Fibroblast of mammary gland (primary cell): ENCODE measurements at regions not wholly inside any gene's neighbourhood (a gene's known extent, or its start where the extent isn't known, plus 50 kb on each side); places are given as distances from the start of the nearest gene placed in this dataset.

Experiments
- DNase-seq: peaks from one replicate; pipeline ENCODE4 v3.0.0-alpha.2; 2010; ENCODE audit warnings: low read depth
- H3K4me3 ChIP-seq: 2 replicates; pipeline ENCODE4 v1.5.1; 2011; ENCODE audit warnings: low read depth, mild to moderate bottlenecking, low read length, moderate library complexity; ENCODE audit not compliant: control insufficient read depth
- TF ChIP-seq, protein P1 (sequence below): conservative IDR thresholded peaks from 2 replicates; pipeline ENCODE4 v1.5.1; 2011; ENCODE audit warnings: low read depth, low read length, inconsistent platforms; ENCODE audit not compliant: control insufficient read depth, insufficient read depth

DNA sequence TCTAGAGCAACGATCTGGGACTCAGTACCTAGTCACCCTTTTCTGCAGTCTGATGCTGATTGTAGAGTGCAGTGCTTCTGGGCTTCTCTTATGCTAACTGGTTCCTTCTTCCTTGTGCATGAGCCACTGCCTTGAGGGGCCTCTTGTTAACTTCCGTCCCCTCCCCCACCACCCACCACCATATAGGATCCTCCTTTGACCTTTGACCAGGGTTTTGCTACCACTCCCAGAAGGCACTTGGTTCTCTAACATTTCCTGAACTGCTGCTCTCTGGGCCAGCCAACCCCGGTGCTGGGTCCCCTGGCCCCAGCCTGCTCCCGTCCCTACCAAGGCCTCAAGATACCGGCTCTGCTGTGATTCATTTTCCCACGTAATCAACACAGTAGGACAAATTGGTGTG, 104.6 kb upstream of the KLF3 start:
- TF ChIP-seq, protein P1, sequence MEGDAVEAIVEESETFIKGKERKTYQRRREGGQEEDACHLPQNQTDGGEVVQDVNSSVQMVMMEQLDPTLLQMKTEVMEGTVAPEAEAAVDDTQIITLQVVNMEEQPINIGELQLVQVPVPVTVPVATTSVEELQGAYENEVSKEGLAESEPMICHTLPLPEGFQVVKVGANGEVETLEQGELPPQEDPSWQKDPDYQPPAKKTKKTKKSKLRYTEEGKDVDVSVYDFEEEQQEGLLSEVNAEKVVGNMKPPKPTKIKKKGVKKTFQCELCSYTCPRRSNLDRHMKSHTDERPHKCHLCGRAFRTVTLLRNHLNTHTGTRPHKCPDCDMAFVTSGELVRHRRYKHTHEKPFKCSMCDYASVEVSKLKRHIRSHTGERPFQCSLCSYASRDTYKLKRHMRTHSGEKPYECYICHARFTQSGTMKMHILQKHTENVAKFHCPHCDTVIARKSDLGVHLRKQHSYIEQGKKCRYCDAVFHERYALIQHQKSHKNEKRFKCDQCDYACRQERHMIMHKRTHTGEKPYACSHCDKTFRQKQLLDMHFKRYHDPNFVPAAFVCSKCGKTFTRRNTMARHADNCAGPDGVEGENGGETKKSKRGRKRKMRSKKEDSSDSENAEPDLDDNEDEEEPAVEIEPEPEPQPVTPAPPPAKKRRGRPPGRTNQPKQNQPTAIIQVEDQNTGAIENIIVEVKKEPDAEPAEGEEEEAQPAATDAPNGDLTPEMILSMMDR, result no peak
- H3K4me3 ChIP-seq, result no peak overlapping the region
- DNase-seq, result no peak

DNA sequence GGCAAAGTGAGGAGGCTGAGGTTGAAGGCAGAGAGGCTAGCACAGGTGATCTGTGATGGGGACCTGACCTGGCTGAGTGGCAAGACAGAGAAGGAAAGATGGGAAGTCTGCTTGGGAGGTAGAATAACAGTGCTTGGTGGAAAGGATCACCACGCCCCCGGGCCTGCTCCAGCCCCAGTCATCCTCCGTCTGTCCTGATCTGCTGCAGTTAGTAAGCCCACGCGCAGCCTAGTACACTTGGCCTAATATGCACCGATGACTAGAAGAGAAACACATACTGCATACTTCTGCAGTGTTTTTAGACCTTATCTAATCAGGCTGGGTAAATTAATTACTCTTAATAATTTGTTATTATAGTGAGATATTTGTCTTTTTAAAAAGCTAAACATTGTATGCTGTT, 103.7 kb upstream of the KLF3 start:
- no peak for DNase-seq
- TF ChIP-seq, protein P1, result no peak
- no peak overlapping the region for H3K4me3 ChIP-seq

DNA sequence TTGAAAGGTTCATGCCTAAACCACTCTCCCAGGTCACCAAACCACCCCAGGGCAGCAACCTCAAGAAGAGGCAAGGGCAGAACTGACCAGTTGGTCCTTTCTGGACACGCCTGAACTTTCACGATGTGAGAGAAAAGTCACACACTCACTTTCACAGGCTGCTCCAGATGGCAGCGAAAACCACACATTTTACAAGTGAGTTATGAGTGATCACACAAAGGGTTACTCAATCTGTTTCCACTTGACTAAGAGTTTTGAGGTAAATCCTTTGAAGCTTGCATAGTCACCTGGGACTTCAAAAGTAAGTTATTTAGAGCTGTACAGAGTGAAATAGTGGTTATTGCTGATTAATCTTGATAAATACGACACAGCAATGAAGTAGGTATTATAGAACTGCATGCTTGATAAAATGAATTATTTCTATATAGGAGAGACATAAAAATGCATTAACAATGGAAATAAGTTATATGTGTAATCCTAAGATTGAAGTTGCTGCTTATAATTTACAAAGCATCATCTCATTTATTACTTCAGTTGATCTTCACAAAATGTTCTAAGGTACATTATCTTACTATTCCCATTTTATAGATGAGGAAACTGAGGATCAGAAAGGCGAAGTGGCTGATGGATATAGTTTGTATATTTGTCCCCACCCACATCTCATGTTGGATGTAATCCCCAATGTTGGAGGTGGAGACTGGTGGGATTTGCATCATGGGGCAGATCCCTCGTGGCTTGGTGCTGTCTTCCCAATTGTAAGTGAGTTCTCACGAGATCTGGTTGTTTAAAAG, 103.0 kb upstream of the KLF3 start:
- no peak for DNase-seq
- H3K4me3 ChIP-seq, result no peak overlapping the region
- TF ChIP-seq, protein P1, result no peak

DNA sequence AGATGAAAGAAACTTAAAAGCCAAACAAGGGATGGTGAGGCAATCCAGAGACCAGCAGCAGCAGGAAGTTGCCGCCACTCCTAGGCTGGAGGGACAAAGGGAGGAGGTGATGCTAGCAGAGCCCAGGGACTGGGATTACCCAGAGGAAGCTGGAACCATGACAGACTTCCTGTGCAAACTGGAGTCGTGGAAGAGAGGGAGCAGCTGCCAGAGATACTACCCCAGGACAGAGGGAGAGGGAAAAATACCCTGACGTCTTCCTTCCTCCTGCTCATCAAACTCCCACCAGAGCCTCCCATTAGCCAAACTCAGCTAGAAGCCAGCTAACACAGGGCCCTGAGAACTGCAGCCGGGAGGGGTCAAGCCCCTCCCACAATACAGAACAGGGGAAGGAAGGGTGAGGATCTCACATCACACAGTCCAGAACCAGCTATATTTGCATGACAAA, 101.2 kb upstream of the KLF3 start:
- H3K4me3 ChIP-seq, result no peak overlapping the region
- TF ChIP-seq, protein P1, result no peak
- DNase-seq, result peak; percentile 6

DNA sequence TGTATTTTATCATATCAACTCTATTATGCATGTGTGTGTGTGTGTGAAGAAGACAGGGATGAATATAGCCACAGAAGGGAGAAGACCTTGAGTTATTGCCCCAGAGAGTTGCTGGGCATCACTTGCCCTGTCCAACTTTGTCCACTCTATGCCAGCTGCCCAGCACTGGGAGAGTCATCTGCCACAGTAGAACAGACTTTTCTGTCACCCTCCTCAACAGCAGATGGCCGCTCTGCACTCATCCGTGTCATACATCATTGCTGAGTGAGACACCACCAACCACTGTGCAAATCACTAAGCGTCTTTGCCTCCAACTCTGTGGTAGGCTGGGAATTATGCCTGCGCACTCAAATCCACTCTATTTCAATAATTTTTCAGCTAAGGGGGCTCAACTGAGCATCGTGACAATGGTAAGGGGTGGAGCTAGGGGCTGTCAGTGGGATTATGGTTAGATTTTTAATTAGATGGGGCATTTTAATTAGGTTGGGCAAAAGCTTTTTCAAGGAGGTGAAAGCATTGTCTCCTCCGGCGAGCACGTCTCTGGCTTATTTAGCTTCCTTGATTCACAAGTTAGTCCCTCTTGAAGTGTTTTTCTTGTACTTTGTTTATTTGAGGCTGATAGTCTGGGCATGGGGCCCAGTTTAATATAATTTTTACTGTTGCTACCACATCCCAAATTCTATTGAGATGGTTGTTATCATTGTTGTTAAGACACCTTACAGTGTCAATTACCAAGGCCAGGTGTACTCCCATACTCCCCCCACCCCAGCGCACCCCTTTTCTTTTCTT, 100.1 kb upstream of the KLF3 start:
- no peak for DNase-seq
- TF ChIP-seq, protein P1, result no peak
- H3K4me3 ChIP-seq, result no peak overlapping the region

DNA sequence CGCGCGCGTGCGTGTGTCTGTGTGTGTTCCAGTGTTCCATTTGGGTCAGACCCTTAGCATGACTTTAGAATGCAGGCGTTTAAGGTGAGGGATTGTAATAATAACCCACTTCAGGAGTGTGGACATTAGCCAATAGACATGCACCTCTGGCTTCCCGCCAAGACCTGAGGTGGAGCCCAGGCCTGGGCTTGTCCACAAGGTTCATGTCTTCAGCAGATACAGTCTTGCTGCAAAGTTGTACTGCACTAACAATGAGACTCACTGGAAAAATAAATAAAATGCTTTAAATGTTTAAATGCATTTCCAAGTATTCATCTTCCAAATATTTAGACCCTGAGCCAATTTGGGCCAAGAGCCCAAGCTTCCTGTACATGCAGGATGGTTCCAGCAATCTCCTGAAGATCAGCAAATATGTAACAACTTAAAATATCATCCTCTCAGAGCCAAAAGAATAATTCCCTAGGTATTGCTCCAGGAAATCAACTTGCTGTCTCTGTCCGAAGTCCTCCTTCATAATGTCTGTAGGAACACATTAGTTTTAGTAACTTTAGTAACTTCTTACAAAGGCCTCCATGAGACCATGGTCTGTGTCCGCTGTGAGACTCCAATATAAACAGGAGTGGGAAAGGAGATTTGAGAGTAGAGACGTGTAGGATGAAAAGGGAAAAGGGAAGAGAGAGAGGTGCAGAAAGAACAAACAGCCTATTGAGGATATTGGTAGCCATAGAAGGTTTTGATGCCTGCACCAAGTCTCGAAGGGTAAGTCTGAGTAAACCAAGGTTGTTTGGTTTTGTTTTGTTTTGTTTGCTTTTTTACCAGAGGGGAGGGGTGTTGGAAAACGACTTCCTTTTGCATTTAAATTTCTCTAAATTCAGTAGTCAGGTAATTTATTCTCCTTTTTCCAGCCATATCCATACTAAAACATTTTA, 98.5 kb upstream of the KLF3 start:
- TF ChIP-seq, protein P1, result no peak
- no peak overlapping the region for H3K4me3 ChIP-seq
- peak; percentile 36 for DNase-seq
